Skin of body (tissue), 1 donor: ENCODE measurements at regions not wholly inside any gene's neighbourhood (a gene's known extent, or its start where the extent isn't known, plus 50 kb on each side); places are given as distances from the start of the nearest gene placed in this dataset.
A peak's percentile ranks its signal among the peaks of the same experiment; 100 is the strongest.

ENCODE experiments used
- DNase-seq: peaks from one replicate; lab custom pipeline; 2025; lab: John Stamatoyannopoulos, UW

DNA sequence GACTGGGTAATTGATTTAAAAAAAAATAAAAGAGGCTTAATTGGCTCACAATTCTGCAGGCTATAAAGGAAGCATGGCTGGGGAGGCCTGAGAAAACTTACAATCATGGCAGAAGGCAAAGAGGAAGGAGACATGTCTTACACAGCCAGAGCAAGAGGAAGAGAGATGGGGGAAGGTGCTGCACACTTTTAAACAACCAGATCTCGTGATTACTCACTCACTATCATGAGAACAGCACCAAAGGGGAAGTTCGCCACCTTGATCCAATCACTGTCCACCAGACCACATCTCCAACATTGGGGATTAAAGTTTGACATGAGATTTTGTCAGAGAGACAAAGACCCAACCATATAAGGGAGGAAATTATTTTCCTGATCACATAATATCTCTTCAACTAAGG, 138.8 kb upstream of the NR4A3 start:
- DNase-seq = no peak

DNA sequence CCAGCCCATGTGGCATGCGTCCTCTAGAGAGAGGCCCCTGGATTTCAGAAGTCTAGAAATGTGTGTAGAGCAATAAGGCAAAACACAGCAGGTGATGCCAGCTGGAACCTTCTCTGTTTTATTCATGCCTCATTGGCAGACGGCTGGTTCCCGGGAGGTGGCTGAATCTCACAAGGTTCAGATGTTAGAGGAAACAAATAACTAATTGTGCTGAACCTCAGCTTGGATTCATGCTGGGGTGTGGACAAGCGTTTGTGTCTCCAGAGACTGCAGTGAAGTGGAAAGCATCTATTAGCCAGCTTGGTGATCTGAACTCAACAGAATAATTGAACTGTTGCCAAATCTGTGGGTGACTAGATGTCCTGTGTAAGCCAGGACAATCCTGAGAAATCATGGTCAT, 131.1 kb upstream of the NR4A3 start:
- DNase-seq = no peak

DNA sequence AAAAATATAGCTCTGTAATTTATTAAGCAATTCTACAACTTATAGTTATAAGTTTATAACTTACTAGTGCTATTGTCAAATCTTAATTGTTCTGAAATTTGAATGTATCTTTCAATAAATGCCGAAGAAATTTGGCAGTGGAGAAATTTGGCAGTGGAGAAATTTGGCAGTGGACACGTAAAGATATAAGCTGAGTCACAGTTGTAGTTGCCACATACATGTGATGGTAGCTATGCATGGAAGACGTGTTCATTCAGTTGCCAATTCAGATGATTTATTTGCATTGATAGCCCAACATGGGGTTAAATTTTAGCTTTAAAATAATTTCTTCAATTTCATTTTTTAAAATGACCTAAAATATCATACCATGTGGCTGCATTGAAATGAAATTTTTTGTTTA, 127.8 kb upstream of the NR4A3 start:
- DNase-seq = no peak

DNA sequence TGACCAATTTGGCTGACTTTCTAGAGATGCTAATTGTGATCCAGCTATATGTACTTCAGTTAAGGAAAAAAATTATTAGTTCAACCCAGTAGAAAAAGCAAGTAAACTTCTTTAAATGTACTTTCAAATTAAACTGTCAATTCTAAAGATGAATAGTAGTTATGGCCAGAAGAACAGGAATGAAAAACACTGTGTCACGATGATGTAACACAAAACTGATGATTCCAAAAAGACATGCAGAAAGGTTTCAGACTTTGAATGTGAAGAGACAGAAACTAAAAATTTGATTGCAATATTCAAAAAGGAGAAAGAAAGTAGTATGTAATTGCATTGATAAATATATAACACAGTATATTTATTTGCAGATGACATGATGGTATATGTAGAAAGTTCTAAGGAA, 127.3 kb upstream of the NR4A3 start:
- no peak for DNase-seq

DNA sequence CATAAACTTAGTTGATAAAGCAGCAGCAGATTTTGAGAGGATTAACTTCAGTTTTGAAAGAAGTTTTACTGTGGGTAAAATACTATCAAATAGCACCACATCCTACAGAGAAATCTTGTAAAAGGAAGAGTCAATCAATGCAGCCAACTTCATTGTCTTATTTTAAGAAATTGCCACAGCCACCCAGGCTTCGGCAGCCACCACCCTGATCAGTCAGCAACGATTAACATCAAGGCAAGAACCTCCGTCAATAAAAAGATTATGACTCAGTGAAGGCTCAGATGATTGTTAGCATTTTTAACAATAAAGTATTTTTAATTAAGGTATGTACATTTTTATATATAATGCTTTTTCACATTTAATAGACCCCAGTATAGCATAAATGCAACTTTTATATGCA, 122.3 kb upstream of the NR4A3 start:
- DNase-seq = no peak

GRCh38 chr9:99712214-99712613, 109.5 kb upstream of the NR4A3 start:
- no peak for DNase-seq

DNA sequence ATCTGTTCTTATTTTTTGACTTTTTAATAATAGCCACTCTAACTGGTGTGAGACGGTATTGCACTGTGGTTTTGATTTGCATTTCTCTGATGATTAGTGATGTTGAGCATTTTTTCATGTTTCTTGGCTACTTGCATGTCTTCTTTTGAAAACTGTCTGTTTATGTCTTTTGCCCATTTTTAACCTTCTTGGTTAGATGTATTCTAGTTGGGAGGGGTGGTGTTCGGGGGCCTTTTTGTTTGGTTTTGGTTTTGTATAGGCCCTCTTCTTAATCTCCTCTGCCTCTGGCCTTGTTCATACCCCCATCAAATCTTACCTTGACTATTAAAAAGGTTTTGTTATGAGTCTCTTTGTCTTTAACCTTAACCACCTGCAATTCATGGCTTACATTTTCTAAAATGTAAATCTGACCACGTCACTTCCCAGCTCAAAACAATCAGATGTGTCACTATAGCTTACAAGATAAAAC, 107.8 kb upstream of the NR4A3 start:
- DNase-seq = no peak

DNA sequence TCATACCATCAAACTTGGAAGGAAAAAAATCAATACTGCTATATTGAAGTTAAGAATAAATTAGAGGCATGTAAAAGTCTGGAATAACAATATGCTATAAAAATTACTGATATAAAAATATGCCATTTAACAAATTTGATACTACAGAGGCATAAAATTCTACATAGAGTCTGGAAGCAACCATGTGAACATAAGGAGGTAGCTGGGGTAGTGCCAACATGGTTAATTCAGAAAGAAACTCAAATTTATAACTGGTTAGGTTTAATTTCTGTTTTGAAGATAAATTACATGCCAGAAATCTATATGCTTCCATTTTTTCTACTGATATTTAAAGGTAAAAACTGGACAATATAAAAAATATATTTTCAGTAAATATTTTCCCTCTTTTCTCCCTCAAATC, 103.1 kb upstream of the NR4A3 start:
- DNase-seq = no peak

- DNase-seq = peak; percentile 42
Observed at GRCh38 chr9:99720455-99721050, 101.1 kb upstream of the NR4A3 start.

- DNase-seq = no peak
Observed at GRCh38 chr9:99721898-99722297, 99.8 kb upstream of the NR4A3 start.

DNA sequence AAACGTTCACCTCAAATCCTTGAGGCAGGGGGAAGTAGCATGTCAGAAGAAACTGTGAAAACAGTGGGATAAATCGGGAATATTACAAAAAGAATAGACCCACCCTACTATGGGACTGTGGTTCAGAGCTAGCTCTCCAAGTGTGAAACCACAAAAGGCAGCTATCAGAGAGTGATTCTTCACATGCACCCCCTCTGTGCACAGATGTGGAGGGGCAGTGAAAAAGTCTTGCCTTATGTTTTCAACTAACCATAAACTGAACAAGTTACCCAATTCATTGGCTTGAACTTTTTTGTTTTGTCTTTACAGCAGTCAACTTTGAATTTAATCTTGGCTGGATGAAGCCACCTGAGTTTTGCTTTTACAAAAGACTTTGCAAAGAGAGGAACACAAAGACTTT, 98.8 kb upstream of the NR4A3 start:
- no peak for DNase-seq

GRCh38 chr9:99724640-99725039, 97.0 kb upstream of the NR4A3 start:
- DNase-seq = no peak

GRCh38 chr9:99725852-99726251, 95.8 kb upstream of the NR4A3 start:
- no peak for DNase-seq

GRCh38 chr9:99726758-99727157, 94.9 kb upstream of the NR4A3 start:
- no peak for DNase-seq

- no peak for DNase-seq
Observed at GRCh38 chr9:99730062-99730461, 91.6 kb upstream of the NR4A3 start.

- no peak for DNase-seq
Observed at GRCh38 chr9:99731950-99732349, 89.7 kb upstream of the NR4A3 start.

DNA sequence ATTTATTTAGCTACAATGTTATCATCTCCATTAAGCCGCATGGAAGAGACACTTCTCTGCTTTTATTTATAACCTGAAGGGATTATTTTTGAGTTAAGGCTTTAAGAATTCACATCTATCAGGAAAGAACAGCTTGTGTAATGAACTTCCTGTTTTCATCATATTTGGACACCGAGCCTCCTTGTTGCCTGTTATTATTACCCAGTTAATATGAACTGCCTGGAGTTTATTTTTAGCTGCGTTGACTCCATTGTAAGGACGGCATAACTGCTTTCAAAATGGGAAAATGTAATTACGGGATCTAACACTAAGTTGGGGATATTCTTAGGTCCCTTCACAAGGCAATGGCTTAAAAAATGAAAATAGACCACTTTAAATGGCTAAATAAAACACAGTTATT, 89.0 kb upstream of the NR4A3 start:
- no peak for DNase-seq

- DNase-seq = no peak
Observed at GRCh38 chr9:99735041-99735440, 86.6 kb upstream of the NR4A3 start.

DNA sequence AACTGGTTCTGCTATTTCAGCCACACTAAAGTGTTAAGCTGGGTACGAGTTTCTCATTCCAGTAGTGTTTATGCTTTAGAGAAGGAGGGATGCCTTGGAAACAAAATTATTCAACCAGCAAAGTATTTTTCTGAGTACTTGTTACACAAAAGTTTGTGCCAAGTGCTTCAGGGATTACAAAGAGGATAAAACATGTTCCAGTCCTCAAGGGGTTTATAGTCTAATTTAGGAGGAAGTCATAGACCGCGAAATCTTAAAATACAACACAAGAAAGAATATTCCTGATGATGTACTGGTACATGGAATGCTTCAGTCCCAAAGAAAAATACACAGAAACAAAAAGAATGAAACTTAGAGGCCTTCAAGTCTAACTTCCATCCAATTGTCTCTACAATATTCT, 85.4 kb upstream of the NR4A3 start:
- DNase-seq = no peak

- DNase-seq = no peak
Observed at GRCh38 chr9:99737649-99738048, 84.0 kb upstream of the NR4A3 start.

DNA sequence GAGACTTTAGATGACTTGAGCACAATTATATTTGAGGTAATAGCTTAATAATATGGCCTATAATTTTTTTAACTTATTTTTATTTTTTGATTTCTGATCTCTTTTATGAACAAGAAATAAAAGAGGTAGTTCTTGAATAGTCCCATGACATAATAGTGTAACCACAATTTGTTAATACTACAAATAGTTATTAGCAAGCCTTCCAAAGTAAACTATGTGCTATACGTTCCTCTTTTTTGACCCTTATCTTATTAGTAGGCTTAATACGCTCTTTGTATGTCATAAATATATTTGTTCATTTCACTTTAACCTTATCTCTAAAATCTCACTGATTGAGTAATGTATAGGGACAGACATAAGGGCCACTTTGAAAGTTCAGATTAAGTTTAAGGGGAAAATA, 78.7 kb upstream of the NR4A3 start:
- DNase-seq = no peak

- no peak for DNase-seq
Observed at GRCh38 chr9:99743455-99743854, 78.2 kb upstream of the NR4A3 start.

DNA sequence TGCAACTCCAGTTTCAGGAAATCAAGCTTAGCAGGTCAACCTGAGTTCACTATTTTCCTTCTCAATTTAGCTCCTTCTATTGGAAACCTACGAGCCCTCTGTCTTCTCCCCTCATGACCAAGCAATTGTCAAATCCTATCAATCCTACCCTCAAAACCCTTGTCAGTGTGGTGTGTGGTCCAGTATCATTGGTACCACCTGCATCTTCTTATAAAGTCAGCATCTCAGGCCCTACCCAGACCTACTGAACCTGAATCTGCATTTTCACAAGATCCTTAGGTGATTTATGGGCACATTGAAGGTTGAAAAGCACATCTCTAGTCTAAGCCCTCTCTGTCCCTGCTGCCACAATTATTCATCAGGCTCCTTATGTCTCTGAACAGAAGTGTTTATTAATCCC, 77.6 kb upstream of the NR4A3 start:
- no peak for DNase-seq

DNA sequence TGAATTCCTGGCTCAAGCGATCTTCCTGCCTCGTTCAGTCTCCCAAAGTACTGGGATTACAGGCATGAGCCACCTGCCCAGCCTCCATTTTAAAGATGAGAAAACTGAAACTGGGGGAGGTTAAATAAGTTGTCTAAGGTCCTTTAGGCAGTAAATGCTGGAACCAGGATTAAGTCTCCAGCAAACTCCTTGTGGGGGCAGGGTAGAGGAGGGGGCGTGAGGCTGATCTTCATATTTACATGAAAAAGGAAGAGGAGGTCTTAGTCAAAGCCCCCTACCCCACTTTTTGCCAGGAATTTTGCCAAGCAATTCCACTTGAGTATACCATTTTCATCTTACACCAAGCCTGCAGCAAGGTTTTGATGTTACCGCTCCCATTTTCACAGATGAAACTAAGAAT, 76.6 kb upstream of the NR4A3 start:
- DNase-seq = no peak
